H9 (cell line): ENCODE measurements at regions not wholly inside any gene's neighbourhood (a gene's known extent, or its start where the extent isn't known, plus 50 kb on each side); places are given as distances from the start of the nearest gene placed in this dataset.

Experiments used
- DNase-seq: peaks from one replicate; pipeline ENCODE4 v3.0.0-alpha.2; 2017
- H2AFZ ChIP-seq: one replicate; pipeline ENCODE4 v1.6.1; 2013; ENCODE audit warnings: mild to moderate bottlenecking, low read length, control low read depth, moderate library complexity
- H2AK5ac ChIP-seq: 2 replicates; pipeline ENCODE4 v1.6.1; 2013; ENCODE audit warnings: low read length, control low read depth, mixed read lengths; ENCODE audit not compliant: insufficient read length
- H2BK120ac ChIP-seq: one replicate; pipeline ENCODE4 v1.6.1; 2013; ENCODE audit warnings: low read depth, mild to moderate bottlenecking, low read length, control low read depth, inconsistent platforms; ENCODE audit not compliant: poor library complexity, severe bottlenecking
- H2BK12ac ChIP-seq: 2 replicates; pipeline ENCODE4 v1.6.1; 2013; ENCODE audit warnings: low read length, control low read depth, mixed read lengths, low read depth; ENCODE audit not compliant: insufficient read length
- H2BK15ac ChIP-seq: 2 replicates; pipeline ENCODE4 v1.6.1; 2013; ENCODE audit warnings: low read depth, low read length, control low read depth
- H2BK20ac ChIP-seq: one replicate; pipeline ENCODE4 v1.6.1; 2013; ENCODE audit warnings: low read depth, mild to moderate bottlenecking, low read length, control low read depth, inconsistent platforms; ENCODE audit not compliant: poor library complexity, severe bottlenecking
- H2BK5ac ChIP-seq: 2 replicates; pipeline ENCODE4 v1.6.1; 2013; ENCODE audit warnings: low read length, control low read depth, mixed read lengths; ENCODE audit not compliant: insufficient read length
- H3K14ac ChIP-seq: 2 replicates; pipeline ENCODE4 v1.6.1; 2013; ENCODE audit warnings: low read length, control low read depth; ENCODE audit not compliant: insufficient read depth
- H3K18ac ChIP-seq: 2 replicates; pipeline ENCODE4 v1.6.1; 2013; ENCODE audit warnings: low read depth, mild to moderate bottlenecking, mixed read lengths, low read length, control low read depth; ENCODE audit not compliant: insufficient read length
- H3K23ac ChIP-seq: 2 replicates; pipeline ENCODE4 v1.6.1; 2013; ENCODE audit warnings: low read length, control low read depth, mixed read lengths, low read depth; ENCODE audit not compliant: insufficient read length
- H3K23me2 ChIP-seq: 2 replicates; pipeline ENCODE4 v1.6.1; 2013; ENCODE audit warnings: low read depth, mild to moderate bottlenecking, mixed read lengths, low read length, control low read depth; ENCODE audit not compliant: insufficient read length, poor library complexity, severe bottlenecking
- H3K27ac ChIP-seq: 2 replicates; pipeline ENCODE4 v1.5.1; 2013; ENCODE audit warnings: low read length, control low read depth, mixed read lengths, low read depth; ENCODE audit not compliant: insufficient read length
- H3K27me3 ChIP-seq: 2 replicates; pipeline ENCODE4 v1.6.1; 2013; ENCODE audit warnings: low read length, control low read depth, inconsistent platforms; ENCODE audit not compliant: insufficient read depth
- H3K4ac ChIP-seq: 2 replicates; pipeline ENCODE4 v1.6.1; 2013; ENCODE audit warnings: low read depth, mild to moderate bottlenecking, control low read depth, inconsistent platforms, low read length, moderate library complexity
- H3K4me1 ChIP-seq: 2 replicates; pipeline ENCODE4 v1.6.1; 2013; ENCODE audit warnings: low read length, control low read depth, inconsistent platforms; ENCODE audit not compliant: insufficient read depth
- H3K4me2 ChIP-seq: 2 replicates; pipeline ENCODE4 v1.6.1; 2013; ENCODE audit warnings: low read length, control low read depth, mixed read lengths; ENCODE audit not compliant: insufficient read length, insufficient read depth
- H3K56ac ChIP-seq: 2 replicates; pipeline ENCODE4 v1.6.1; 2013; ENCODE audit warnings: low read depth, mild to moderate bottlenecking, mixed read lengths, low read length, control low read depth; ENCODE audit not compliant: insufficient read length
- H3K79me1 ChIP-seq: 2 replicates; pipeline ENCODE4 v1.6.1; 2013; ENCODE audit warnings: low read depth, mild to moderate bottlenecking, moderate library complexity, low read length, control low read depth, inconsistent platforms; ENCODE audit not compliant: insufficient read depth, poor library complexity, severe bottlenecking
- H3K79me2 ChIP-seq: 2 replicates; pipeline ENCODE4 v1.6.1; 2013; ENCODE audit warnings: low read length, control low read depth, inconsistent platforms; ENCODE audit not compliant: insufficient read depth
- H3K9ac ChIP-seq: 2 replicates; pipeline ENCODE4 v1.6.1; 2013; ENCODE audit warnings: low read length, control low read depth, mixed read lengths; ENCODE audit not compliant: insufficient read length; ENCODE audit errors: extremely low read depth
- H3K9me3 ChIP-seq: one replicate; pipeline ENCODE4 v1.6.1; 2013; ENCODE audit warnings: low read depth, low read length, inconsistent platforms; ENCODE audit not compliant: control insufficient read depth
- H3T11ph ChIP-seq: one replicate; pipeline ENCODE4 v1.6.1; 2013; ENCODE audit warnings: mild to moderate bottlenecking, low read length, control low read depth, inconsistent platforms
- H4K20me1 ChIP-seq: one replicate; pipeline ENCODE4 v1.6.1; 2013; ENCODE audit not compliant: control insufficient read depth, insufficient read length, insufficient read depth
- H4K5ac ChIP-seq: 2 replicates; pipeline ENCODE4 v1.6.1; 2013; ENCODE audit warnings: low read depth, mild to moderate bottlenecking, mixed read lengths, low read length, control low read depth; ENCODE audit not compliant: insufficient read length
- H4K8ac ChIP-seq: replicated peaks from 2 replicates; pipeline ENCODE4 v1.6.1; 2013; ENCODE audit warnings: low read length, control low read depth, mixed read lengths, low read depth; ENCODE audit not compliant: insufficient read length
- H4K91ac ChIP-seq: 2 replicates; pipeline ENCODE4 v1.6.1; 2013; ENCODE audit warnings: low read depth, mild to moderate bottlenecking, moderate library complexity, mixed read lengths, low read length, control low read depth; ENCODE audit not compliant: insufficient read length
- H3K27ac Mint-ChIP-seq, 3 experiments: 2 replicates in 2 of 3; 3 replicates in 1 of 3; pipeline ENCODE4 v1.8.0; 2020 to 2021; ENCODE audit warnings: mixed read lengths in 3 of 3, mild to moderate bottlenecking in 1 of 3, moderate library complexity in 1 of 3
- H3K27me3 Mint-ChIP-seq: 2 replicates; pipeline ENCODE4 v1.8.0; 2021; ENCODE audit warnings: low read depth, mild to moderate bottlenecking, moderate library complexity, mixed read lengths
- H3K36me3 Mint-ChIP-seq, 3 experiments: 2 replicates in 2 of 3; 3 replicates in 1 of 3; pipeline ENCODE4 v1.8.0; 2020 to 2021; ENCODE audit warnings: low read depth in 3 of 3, mixed read lengths in 3 of 3; ENCODE audit not compliant: insufficient read depth in 1 of 3
- H3K4me1 Mint-ChIP-seq, 2 experiments: 2 replicates each; pipeline ENCODE4 v1.8.0; 2020; ENCODE audit warnings: mixed read lengths in 2 of 2
- H3K4me3 Mint-ChIP-seq, 2 experiments: 2 replicates in 1 of 2; 3 replicates in 1 of 2; pipeline ENCODE4 v1.8.0; 2020 to 2021; ENCODE audit warnings: mild to moderate bottlenecking in 2 of 2, mixed read lengths in 2 of 2, moderate library complexity in 1 of 2
- H3K9me3 Mint-ChIP-seq, 2 experiments: 2 replicates in 1 of 2; 3 replicates in 1 of 2; pipeline ENCODE4 v1.8.0; 2020; ENCODE audit warnings: mild to moderate bottlenecking in 2 of 2, mixed read lengths in 2 of 2, moderate library complexity in 1 of 2
- WGBS: extraction: QIAGEN DNeasy Blood & Tissue Kit; methylation state at CpG from one replicate; pipeline ENCODE4 v1.1.7; 2013; ENCODE audit warnings: missing lambda C conversion rate, low lambda C conversion rate, mixed read lengths; ENCODE audit not compliant: insufficient read length; ENCODE audit errors: extremely low coverage; 5-methylcytosine and 5-hydroxymethylcytosine counted together
- TF ChIP-seq, protein P1 (sequence below): fragments of 200-600 bp; sonication (generic); conservative IDR thresholded peaks from 3 replicates; pipeline ENCODE4 v1.8.0; 2021; ENCODE audit warnings: antibody characterized with exemption, mild to moderate bottlenecking

DNA sequence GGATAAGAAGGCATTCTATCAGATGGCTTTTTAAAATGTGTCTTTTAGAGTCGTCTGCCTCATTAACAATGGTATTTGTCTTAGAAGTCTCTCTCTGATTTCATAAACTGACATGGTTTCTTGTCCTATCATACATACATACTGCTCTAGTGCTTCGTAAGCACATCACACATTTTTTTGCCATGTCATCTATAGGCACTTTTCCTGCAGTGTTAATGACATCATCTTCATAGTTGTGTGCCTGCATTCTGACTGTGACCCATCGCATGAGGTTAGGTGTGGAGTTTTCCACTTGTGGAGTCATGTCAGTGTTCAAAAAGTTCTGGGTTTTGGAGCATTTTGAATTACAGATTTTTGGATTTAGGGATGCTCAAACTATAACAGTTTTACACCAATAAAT is 361.6 kb upstream of the SPOCK3 start:
- no peaks in the 10 kb centered on the region for H3K27me3 Mint-ChIP-seq
- Histone ChIP-seq H2BK5ac (no peak overlapping the region), H3K4me2 (no peak overlapping the region), H3K4me1 (no peaks in the 10 kb centered on the region), H3K79me2 (no peaks in the 10 kb centered on the region), H3K9ac (no peak overlapping the region), H2BK15ac (no peak overlapping the region), H2AK5ac (no peak overlapping the region), H2BK12ac (no peak overlapping the region), H3K27ac (no peak overlapping the region), H3K18ac (no peak overlapping the region), H4K20me1 (no peaks in the 10 kb centered on the region), H2BK20ac (no peak overlapping the region), H3K79me1 (no peaks in the 10 kb centered on the region), H3K4ac (no peak overlapping the region), H4K5ac (no peak overlapping the region), H3K9me3 (no peaks in the 10 kb centered on the region), H3K23ac (no peak overlapping the region), H3K56ac (no peak overlapping the region), H3K14ac (no peak overlapping the region), H3K27me3 (no peaks in the 10 kb centered on the region), H3K23me2 (no peaks in the 10 kb centered on the region), H4K8ac (no peak overlapping the region), H4K91ac (no peak overlapping the region), H2BK120ac (no peak overlapping the region), H3T11ph (no peak overlapping the region), H2AFZ (no peak overlapping the region)
- H3K9me3 Mint-ChIP-seq = peaks cover 0 to 2% of the 10 kb centered on the region in 2 experiments; a peak in 2 of 5 replicates
- H3K27ac Mint-ChIP-seq = no peak overlapping the region
- no peak overlapping the region for H3K4me3 Mint-ChIP-seq
- TF ChIP-seq, protein P1, sequence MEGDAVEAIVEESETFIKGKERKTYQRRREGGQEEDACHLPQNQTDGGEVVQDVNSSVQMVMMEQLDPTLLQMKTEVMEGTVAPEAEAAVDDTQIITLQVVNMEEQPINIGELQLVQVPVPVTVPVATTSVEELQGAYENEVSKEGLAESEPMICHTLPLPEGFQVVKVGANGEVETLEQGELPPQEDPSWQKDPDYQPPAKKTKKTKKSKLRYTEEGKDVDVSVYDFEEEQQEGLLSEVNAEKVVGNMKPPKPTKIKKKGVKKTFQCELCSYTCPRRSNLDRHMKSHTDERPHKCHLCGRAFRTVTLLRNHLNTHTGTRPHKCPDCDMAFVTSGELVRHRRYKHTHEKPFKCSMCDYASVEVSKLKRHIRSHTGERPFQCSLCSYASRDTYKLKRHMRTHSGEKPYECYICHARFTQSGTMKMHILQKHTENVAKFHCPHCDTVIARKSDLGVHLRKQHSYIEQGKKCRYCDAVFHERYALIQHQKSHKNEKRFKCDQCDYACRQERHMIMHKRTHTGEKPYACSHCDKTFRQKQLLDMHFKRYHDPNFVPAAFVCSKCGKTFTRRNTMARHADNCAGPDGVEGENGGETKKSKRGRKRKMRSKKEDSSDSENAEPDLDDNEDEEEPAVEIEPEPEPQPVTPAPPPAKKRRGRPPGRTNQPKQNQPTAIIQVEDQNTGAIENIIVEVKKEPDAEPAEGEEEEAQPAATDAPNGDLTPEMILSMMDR = no peak
- H3K36me3 Mint-ChIP-seq = no peaks in the 10 kb centered on the region
- WGBS = no CpG with 5 or more reads among the region's 3 CpGs
- no peak for DNase-seq
- no peaks in the 10 kb centered on the region for H3K4me1 Mint-ChIP-seq
